Ascending aorta (tissue), 2 donors: ENCODE measurements at regions not wholly inside any gene's neighbourhood (a gene's known extent, or its start where the extent isn't known, plus 50 kb on each side); places are given as distances from the start of the nearest gene placed in this dataset.

Source experiments
- DNase-seq, 2 donors: peaks; one replicate each; pipeline ENCODE4 v3.0.0-alpha.2; 2019; ENCODE audit warnings: low spot score in 2 of 2
- H3K27ac ChIP-seq, 2 donors: fragments of 200-600 bp; sonication (generic); one replicate each; pipeline ENCODE4 v1.5.1; 2016 to 2017; ENCODE audit warnings: mild to moderate bottlenecking in 1 of 2
- H3K27me3 ChIP-seq: fragments of 200-600 bp; sonication (generic); one replicate; pipeline ENCODE4 v1.5.1; 2017
- H3K36me3 ChIP-seq, 2 donors: fragments of 200-600 bp; sonication (generic); one replicate each; pipeline ENCODE4 v1.5.1; 2016
- H3K4me1 ChIP-seq, 2 donors: fragments of 200-600 bp; sonication (generic); one replicate each; pipeline ENCODE4 v1.5.1; 2016 to 2017; ENCODE audit warnings: mild to moderate bottlenecking in 1 of 2
- H3K4me3 ChIP-seq, 2 donors: fragments of 200-600 bp; sonication (generic); one replicate each; pipeline ENCODE4 v1.5.1; 2016 to 2017; ENCODE audit warnings: mild to moderate bottlenecking in 1 of 2
- H3K9me3 ChIP-seq, 2 donors: fragments of 200-600 bp; sonication (generic); one replicate each; pipeline ENCODE4 v1.5.1; 2016
- intact Hi-C: fragments of 100-400 bp; cut with DNase I; formaldehyde crosslinking; loops from one replicate; pipeline ENCODE4 v1.15.1; 2023
- TF ChIP-seq, protein P1 (sequence below), 3 experiments: fragments of 200-600 bp in 2 of 3; fragments of 450-650 bp in 1 of 3; sonication (generic) in 2 of 3; IDR thresholded peaks; one replicate each; pipeline ENCODE4 v1.5.1; 2016 to 2019; ENCODE audit warnings: antibody characterized with exemption in 3 of 3, mild to moderate bottlenecking in 1 of 3, moderate library complexity in 1 of 3

- Histone ChIP-seq H3K4me1 (no peaks in the 10 kb centered on the region), H3K4me3 (no peak overlapping the region), H3K27ac (no peak overlapping the region), H3K9me3 (no peaks in the 10 kb centered on the region), H3K27me3 (no peaks in the 10 kb centered on the region), H3K36me3 (no peaks in the 10 kb centered on the region)
- intact Hi-C loops, result no loop called here
- DNase-seq, result no peak
- TF ChIP-seq, protein P1, sequence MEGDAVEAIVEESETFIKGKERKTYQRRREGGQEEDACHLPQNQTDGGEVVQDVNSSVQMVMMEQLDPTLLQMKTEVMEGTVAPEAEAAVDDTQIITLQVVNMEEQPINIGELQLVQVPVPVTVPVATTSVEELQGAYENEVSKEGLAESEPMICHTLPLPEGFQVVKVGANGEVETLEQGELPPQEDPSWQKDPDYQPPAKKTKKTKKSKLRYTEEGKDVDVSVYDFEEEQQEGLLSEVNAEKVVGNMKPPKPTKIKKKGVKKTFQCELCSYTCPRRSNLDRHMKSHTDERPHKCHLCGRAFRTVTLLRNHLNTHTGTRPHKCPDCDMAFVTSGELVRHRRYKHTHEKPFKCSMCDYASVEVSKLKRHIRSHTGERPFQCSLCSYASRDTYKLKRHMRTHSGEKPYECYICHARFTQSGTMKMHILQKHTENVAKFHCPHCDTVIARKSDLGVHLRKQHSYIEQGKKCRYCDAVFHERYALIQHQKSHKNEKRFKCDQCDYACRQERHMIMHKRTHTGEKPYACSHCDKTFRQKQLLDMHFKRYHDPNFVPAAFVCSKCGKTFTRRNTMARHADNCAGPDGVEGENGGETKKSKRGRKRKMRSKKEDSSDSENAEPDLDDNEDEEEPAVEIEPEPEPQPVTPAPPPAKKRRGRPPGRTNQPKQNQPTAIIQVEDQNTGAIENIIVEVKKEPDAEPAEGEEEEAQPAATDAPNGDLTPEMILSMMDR (IDR thresholded peaks at IDR 0.05), result no peak
Observed at GRCh38 chr13:82597747-82598146, 1284.5 kb downstream of the SLITRK1 start.

GRCh38 chr13:82593239-82593638, 1289.0 kb downstream of the SLITRK1 start:
- no peak overlapping the region for H3K4me3 ChIP-seq
- no peak for DNase-seq
- no peaks in the 10 kb centered on the region for H3K27me3 ChIP-seq
- no peaks in the 10 kb centered on the region for H3K4me1 ChIP-seq
- H3K36me3 ChIP-seq, result no peaks in the 10 kb centered on the region
- intact Hi-C loops, result no loop called here
- H3K9me3 ChIP-seq, result no peaks in the 10 kb centered on the region
- no peak overlapping the region for H3K27ac ChIP-seq
- TF ChIP-seq, protein P1 (IDR thresholded peaks at IDR 0.05), result no peak

DNA sequence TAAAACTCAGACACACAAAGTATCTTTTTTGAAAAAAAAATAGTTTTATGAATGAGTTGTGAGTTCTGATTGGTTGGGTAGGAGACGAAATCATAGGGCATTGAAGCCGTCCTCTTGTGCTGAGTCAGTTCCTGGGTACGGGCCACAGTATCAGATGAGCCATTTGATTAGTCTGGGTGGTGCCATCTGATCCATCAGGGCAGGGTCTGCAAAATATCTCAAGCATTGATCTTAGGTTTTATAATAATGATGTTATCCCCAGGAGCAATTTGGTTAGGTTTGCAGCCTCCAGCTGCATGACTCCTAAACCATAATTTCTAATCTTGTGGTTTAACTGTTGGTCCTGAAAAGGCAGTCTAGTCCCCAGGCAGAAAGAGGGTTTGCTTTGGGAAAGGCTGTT, 1310.6 kb downstream of the SLITRK1 start:
- Histone ChIP-seq H3K36me3 (no peaks in the 10 kb centered on the region), H3K4me3 (no peak overlapping the region), H3K4me1 (no peaks in the 10 kb centered on the region), H3K27ac (no peak overlapping the region), H3K9me3 (no peaks in the 10 kb centered on the region), H3K27me3 (no peaks in the 10 kb centered on the region)
- DNase-seq, result no peak
- TF ChIP-seq, protein P1 (IDR thresholded peaks at IDR 0.05), result no peak
- intact Hi-C loops, result no loop called here

GRCh38 chr13:82569581-82569980, 1312.7 kb downstream of the SLITRK1 start:
- Histone ChIP-seq H3K4me3 (no peak overlapping the region), H3K9me3 (no peaks in the 10 kb centered on the region), H3K27me3 (no peaks in the 10 kb centered on the region), H3K36me3 (no peaks in the 10 kb centered on the region), H3K4me1 (no peaks in the 10 kb centered on the region), H3K27ac (no peak overlapping the region)
- intact Hi-C loops, result no loop called here
- TF ChIP-seq, protein P1 (IDR thresholded peaks at IDR 0.05), result no peak
- no peak for DNase-seq

GRCh38 chr13:82566864-82567263, 1315.4 kb downstream of the SLITRK1 start:
- Histone ChIP-seq H3K4me1 (no peaks in the 10 kb centered on the region), H3K4me3 (no peak overlapping the region), H3K36me3 (no peaks in the 10 kb centered on the region), H3K27me3 (no peaks in the 10 kb centered on the region), H3K9me3 (no peaks in the 10 kb centered on the region), H3K27ac (no peak overlapping the region)
- no peak for DNase-seq
- intact Hi-C loops, result no loop called here
- TF ChIP-seq, protein P1 (IDR thresholded peaks at IDR 0.05), result no peak

DNA sequence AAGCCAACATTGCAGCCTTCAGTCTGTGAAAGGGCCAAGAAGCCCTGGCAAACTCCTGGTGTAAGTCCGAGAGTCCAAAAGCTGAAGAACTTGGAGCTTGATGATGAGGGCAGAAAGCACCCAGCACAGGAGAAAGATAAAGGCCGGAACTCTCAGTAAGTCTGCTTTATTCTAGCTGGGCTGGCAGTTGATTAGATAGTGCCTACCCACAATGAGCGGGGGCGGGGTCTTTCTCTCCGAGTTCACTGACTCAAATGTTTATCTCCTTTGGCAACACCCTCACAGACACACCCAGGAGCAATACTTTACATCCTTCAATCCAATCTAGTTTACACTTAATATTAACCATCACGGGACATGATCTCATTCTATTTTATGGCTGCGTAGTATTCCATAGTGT, 1317.1 kb downstream of the SLITRK1 start:
- no peak for DNase-seq
- TF ChIP-seq, protein P1 (IDR thresholded peaks at IDR 0.05), result no peak
- Histone ChIP-seq H3K36me3 (no peaks in the 10 kb centered on the region), H3K4me1 (no peaks in the 10 kb centered on the region), H3K27me3 (no peaks in the 10 kb centered on the region), H3K9me3 (no peaks in the 10 kb centered on the region), H3K4me3 (no peak overlapping the region), H3K27ac (no peak overlapping the region)
- intact Hi-C loops, result no loop called here
